H54 (cell line): ENCODE measurements at regions not wholly inside any gene's neighbourhood (a gene's known extent, or its start where the extent isn't known, plus 50 kb on each side); places are given as distances from the start of the nearest gene placed in this dataset.

Source experiments
- DNase-seq: peaks from one replicate; pipeline ENCODE4 v3.0.0; 2011; ENCODE audit warnings: low spot score, mixed read lengths; ENCODE audit not compliant: insufficient read length
- FAIRE-seq: peaks from 3 replicates; lab custom pipeline; 2011; peaks lifted over from hg19 to GRCh38; lab: Jason Lieb, UNC
- POLR2A ChIP-seq: IDR thresholded peaks from 2 replicates; pipeline ENCODE4 v1.6.1; 2011; ENCODE audit warnings: low read depth, mild to moderate bottlenecking, low read length

DNA sequence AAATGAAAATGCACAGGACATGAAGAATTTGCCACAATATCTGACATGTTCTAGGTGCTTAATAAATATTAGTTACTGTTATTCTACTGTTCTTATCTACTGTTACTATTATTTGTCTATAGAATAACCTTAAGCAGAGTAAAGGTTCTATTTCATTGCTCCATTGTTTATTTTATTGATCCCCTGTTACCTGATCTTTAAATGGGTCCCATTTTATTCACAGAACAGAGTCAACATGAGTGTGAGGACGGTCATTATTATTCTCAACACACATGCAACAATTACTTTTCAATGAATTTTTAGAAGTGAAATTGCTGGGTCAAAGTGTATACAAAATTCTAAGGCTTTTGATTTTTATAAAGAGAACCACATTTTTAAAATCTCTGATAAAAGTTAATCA, 186.9 kb downstream of the AHR start:
- no peak for DNase-seq
- no peak for TF ChIP-seq POLR2A
- FAIRE-seq: no peak

DNA sequence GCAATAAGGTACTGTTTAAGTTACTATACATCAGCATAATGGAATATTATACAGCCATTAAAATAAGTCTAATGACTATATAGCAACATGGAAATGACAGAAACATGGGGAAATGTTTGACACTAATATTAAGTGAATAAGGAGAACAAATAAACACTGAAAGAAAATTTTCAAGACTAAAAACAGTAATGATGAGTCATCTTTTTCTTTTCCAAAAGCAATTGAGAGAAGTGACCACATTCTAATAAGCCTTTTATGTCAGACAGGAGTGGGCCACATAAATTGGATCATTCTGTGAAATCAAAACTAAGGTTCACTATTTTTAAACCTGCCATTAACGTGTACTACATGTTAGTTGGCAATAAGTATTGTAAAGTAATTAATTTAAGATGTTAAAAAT, 187.5 kb downstream of the AHR start:
- no peak for TF ChIP-seq POLR2A
- DNase-seq: no peak
- FAIRE-seq: no peak

DNA sequence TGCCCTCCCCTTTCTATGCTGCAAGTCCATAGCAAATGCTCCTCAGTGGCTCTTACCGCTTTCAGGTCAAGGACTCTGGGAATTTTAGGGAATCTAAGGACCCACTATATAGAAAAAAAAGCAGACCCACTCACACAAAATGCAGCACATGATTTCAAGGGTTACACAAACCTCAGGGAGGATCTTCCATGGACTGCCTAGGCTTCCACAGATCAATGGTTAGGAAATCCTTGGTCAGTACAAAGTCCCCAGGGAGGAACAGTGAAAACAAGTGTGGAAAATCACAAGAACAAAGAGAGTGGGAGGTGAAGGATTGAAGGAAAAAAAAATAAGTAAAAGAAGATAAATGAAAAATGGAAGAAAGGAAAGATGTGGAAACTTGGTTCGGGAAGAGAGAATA, 188.4 kb downstream of the AHR start:
- no peak for DNase-seq
- no peak for FAIRE-seq
- no peak for TF ChIP-seq POLR2A

DNA sequence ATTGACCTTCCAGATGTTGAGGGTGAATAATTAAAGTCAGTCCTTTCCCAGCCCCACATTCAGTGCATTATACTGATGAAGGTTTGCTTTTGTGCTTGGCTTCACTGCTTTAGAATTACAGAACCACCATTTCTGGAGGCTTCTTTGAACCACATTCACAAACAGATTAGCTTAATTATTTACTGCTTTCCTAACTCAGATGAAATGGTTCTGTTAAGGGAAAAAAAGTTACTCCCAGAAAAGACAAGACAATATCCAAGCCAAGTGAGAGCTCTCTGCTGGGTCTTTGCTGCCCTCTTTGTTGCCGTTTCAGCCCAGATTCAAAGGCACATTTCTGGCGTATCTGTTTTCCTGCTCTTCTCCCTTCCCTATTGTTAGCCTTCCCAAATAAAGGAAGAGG, 188.9 kb downstream of the AHR start:
- no peak for DNase-seq
- no peak for TF ChIP-seq POLR2A
- no peak for FAIRE-seq

DNA sequence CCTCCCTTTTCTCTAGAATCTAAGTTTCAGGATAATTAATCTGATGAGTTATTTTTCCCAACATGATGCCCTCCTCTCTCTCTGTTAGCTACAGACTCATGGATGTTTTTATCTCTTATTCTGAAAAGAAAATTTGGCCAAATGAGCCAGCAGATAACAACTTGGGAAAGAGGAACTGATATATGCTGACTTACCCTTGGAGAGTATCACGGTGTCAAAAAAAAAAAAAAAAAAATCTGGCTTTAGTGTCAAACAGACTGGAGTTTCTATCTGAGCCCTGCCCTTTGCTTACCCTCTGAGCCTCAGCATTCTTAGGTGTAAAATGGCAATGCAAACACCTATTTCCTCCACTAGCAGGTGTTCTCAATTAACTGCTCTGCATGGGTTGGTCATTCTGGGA, 190.4 kb downstream of the AHR start:
- no peak for TF ChIP-seq POLR2A
- FAIRE-seq (no peak), DNase-seq (no peak)

DNA sequence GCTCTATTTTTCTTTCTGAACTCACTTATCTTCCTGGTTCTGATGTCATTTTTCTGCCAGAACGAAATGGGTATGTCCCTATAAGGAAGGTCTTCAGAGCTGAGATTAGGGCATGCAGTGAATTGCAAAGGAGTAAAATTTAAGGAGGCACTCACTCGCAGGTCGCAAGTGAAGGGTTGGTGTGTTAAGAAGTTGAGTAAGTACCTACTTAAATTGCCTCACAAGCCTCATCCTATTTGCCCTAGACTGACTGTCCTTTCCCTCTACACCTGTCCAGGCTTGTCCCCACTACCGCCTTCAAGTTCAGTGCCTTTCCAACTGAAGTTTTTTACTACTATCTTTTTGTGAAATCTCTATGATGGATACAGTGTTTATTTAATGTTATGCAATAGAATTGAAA, 191.5 kb downstream of the AHR start:
- DNase-seq (no peak), FAIRE-seq (no peak)
- no peak for TF ChIP-seq POLR2A

DNA sequence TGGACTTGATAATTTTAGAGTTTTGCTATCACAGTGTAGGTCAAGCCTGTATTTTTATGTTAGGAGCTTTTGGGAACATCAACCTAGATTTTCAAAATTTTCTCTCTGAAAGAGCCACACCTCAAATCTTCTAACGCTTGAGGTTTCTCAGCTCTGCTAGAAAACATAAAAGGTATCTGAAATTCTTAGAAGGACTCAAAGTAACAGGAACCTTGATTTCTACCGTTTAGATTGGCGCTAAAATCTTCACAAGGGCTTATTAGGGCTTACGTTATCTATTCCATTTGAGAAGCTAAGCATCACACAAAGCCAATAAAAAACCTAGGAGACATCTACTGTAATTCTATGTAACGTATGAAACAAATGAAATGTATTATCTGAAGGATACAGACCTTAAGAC, 192.4 kb downstream of the AHR start:
- TF ChIP-seq POLR2A: no peak
- DNase-seq: no peak
- FAIRE-seq: no peak

DNA sequence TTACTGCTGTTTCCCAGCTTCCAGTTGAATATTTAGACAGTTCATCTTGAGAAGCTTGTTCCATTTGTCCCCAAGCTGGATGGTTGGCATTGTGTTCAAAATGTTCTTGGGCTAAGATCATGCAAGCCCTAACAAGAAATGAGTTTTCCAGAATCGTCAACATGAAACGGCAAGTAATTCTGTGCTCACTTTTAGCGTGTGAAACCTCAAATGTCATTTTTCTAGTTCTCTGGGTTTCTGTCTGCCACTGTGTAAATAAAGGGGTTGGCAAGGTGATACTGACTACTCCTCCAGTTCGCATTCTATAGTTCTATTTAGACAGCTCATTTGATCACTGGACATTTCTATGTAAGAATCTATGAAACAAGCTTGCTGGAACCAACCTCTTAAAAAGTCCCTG, 194.0 kb downstream of the AHR start:
- no peak for FAIRE-seq
- no peak for TF ChIP-seq POLR2A
- DNase-seq: no peak

DNA sequence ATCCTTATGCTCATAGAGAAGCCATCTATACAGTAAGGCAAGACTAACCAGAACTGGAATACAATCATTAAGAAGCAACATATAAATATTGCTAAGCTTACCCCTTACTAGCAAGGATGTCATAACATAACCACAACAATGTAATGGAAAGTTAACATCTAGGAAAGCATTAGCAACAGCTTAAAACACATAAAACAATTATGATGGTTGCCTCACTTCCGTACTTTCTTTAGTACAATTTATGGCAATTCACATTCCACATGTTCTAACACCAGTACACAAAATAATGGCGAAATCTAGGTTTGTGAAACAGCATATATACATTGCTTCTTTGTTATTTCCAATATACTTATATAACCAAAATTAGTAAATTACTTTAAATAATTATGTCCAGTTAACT, 195.0 kb downstream of the AHR start:
- TF ChIP-seq POLR2A: no peak
- no peak for DNase-seq
- no peak for FAIRE-seq

DNA sequence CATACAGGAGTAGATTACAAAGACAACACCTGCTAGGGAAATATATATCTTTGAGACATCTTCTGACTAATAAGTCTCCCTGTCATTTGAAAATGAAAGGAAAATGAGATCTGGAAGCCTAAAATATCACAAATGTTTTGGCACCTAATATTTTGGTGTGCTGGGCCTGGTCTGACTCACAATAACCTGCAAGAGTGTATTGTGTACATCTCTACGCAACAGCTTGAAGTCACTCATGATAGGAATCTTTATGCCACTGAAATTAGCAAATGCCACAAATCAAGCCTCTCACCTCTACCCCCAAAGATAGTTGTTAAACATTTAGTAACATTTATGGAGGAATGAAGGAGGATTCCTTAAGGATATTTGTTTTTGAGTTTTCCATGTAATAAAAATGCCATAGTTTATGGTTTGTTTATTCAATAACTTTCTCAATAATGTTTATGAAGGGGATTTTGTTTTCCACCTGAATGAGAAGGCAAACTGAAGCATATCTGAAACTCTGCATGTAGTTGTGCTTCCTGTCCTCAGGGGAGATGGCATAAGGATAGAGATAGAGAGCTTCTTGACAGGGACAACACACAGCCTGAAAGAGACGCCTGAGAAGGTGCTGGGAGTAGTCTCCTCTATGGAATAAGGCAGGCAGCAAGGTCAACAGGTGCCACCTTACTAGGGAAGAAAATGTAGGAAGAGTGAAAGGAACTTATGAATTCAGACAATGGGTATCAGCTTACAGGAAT, 197.4 kb downstream of the AHR start:
- DNase-seq: no peak
- TF ChIP-seq POLR2A: no peak
- FAIRE-seq: no peak

DNA sequence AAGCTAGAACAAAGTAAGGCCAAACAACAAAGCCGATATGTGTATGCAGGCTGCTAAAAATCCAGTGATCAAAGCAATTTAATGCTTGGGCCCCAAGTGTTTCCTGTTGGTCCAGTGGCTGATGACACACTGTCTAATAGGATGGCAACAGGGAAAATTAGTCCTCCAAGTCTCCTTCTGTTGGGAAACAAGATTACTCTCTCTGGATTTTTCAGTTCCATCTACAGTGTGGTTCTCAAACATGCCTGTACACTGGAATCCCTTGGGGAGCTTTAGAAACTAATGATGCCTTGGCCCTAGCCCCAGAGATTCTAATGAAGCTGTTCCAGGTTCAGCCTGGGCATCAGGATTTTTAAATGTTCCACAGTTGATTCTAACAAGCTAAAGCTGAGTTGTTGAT, 198.7 kb downstream of the AHR start:
- no peak for TF ChIP-seq POLR2A
- DNase-seq (no peak), FAIRE-seq (no peak)

DNA sequence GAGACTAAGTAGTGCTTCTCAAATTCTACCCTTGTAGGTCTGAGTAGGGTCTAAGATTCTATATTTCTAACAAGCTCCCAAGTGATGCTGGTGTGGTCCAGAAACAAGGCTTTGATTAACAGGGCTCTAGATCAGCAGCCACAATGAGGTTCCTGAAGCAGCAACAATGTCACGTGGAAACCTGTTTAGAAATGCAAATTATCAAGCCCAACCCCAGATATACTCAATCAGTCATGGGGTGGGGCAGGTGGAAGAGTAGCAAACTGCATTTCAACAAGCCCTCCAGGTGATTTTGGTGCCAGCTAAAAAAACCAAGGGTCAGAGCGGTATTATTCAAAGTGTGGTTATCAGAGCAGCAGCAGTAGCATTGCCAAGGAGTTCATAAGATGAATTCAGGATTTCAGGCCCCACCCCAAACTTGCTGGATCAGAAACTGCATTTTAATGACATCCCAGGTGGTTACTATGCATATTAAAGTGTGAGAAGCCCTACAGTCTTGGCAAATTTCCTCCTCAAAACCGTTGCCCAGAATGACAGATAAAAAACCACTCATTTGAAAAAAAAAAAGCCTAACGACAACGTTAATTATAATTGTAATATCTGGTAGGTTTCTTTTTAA, 199.2 kb downstream of the AHR start:
- FAIRE-seq: no peak
- TF ChIP-seq POLR2A: no peak
- no peak for DNase-seq

DNA sequence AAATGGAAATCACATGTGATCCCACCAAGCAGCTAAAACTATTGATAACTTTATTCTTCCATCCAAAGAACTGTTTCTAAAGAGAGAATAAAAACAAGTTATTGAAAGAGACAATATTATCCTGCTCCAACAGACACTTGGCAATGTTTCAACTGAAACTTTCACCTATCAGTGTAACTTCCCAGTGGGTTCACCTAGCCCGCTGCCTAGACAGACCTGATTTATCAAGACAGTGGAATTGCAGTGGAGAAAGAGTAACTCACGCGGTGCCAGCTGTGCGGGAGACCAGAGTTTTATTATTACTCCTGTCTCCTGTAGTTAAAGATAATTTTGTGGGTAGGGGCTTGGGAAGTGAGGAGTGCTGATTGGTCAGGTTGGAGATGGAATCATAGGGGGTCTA, 199.8 kb downstream of the AHR start:
- no peak for TF ChIP-seq POLR2A
- no peak for FAIRE-seq

DNA sequence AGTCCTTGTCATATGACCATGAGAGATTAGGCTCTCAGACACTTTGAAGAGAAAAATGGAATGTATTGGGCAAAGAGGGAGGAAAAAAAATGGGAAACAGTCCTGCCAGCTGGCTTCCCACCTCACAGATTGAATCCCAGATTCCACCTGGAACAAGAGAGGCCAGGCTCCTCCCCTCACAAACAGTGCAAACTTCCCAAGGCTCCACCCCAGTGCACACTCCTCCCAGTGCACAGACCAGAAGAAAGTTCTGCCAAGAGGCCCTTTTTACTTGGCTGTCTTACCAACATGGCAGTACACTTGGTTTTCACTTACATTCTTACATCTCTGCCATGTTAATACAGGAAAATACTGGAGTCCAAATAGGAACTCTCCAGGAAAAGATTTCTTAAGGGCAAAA, 202.3 kb downstream of the AHR start:
- no peak for FAIRE-seq
- DNase-seq: no peak
- TF ChIP-seq POLR2A: no peak

More for the DNA sequence above, 199.8 kb downstream of the AHR start:
- DNase-seq: no peak
